Astrocyte of the spinal cord (primary cell): ENCODE measurements at regions not wholly inside any gene's neighbourhood (a gene's known extent, or its start where the extent isn't known, plus 50 kb on each side); places are given as distances from the start of the nearest gene placed in this dataset.

Source experiments
- DNase-seq: peaks from one replicate; pipeline ENCODE4 v3.0.0; 2011; ENCODE audit warnings: low read depth, low spot score
- H3K4me3 ChIP-seq: 2 replicates; pipeline ENCODE4 v1.5.1; 2011; ENCODE audit warnings: low read depth, mild to moderate bottlenecking, low read length, moderate library complexity
- CTCF ChIP-seq: IDR thresholded peaks from 2 replicates; pipeline ENCODE4 v1.5.1; 2012; ENCODE audit warnings: low read depth, mild to moderate bottlenecking, low read length, inconsistent platforms
- in situ Hi-C: cut with HindIII; loops from 2 replicates; pipeline ENCODE4 v1.10.0; 2017; ENCODE audit warnings: low sequenced_read_pairs

DNA sequence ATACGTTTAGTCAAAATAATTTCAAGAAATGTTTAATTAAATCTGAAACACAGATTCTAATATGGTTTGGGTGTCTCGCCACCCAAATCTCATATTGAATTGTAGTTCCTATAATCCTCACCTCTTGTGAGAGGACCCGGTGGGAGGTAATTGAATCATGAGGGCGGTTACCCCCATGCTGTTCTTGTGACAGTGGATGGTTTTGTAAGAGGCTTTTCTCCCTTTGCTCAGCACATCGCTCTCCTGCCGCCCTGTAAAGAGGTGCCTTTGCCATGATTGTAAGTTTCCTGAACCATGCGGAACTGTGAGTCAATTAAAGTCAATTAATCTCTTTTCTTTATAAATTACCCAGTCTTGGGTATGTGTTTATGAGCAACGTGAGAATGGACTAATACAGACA is 1045.1 kb upstream of the POU3F3 start:
- TF ChIP-seq CTCF: no peak
- no peak for DNase-seq
- H3K4me3 ChIP-seq: no peak overlapping the region
- in situ Hi-C loops: no loop called here

- TF ChIP-seq CTCF: no peak
- no peak for DNase-seq
- in situ Hi-C loops: no loop called here
- no peak overlapping the region for H3K4me3 ChIP-seq
Observed at GRCh38 chr2:103809415-103809814, 1044.5 kb upstream of the POU3F3 start.

DNA sequence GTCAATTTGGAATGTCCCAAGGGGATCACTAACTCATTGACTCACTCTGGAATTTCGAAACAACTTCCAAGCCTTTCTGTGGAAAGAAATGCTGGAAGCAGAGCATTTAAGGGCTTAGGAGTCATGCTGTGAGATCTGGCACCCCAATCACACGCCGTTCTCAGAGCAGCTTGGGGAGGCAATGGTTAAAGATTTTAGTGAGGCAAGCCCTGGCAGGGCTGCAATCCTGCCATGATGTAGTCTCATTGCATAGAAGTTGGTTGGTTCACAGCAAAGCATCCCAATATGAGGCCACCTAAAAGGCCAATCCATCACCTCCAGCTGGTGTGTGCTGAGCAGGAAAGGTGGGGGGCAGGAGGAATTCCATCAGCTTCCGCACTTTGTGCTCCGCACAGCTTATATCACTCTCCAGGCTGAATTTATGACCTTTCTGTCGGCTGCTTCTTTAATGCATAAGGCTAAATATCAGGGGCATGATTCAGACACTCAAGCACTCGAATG is 1043.9 kb upstream of the POU3F3 start:
- no peak for DNase-seq
- in situ Hi-C loops: no loop called here
- no peak overlapping the region for H3K4me3 ChIP-seq
- TF ChIP-seq CTCF: no peak

DNA sequence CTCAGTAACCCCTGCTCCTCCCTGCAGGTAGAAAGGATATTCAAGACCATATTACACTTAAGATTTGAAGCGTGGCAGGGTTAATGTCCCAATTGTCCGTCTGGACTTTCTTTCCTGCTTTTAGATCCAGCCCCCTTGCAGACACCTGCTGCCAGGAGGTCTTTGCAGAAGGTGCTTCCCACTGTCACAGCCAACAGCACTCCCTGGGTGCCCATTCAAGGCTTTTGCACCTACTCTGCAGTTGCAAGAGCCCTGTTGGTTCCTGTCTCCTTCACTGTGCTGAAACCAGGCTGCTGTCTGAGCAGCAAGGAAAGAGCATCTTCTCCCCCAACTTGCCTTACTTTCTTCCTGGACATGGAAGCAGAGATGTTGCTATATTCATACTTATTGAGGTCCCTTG is 1043.0 kb upstream of the POU3F3 start:
- H3K4me3 ChIP-seq: no peak overlapping the region
- no peak for TF ChIP-seq CTCF
- no peak for DNase-seq
- in situ Hi-C loops: no loop called here

DNA sequence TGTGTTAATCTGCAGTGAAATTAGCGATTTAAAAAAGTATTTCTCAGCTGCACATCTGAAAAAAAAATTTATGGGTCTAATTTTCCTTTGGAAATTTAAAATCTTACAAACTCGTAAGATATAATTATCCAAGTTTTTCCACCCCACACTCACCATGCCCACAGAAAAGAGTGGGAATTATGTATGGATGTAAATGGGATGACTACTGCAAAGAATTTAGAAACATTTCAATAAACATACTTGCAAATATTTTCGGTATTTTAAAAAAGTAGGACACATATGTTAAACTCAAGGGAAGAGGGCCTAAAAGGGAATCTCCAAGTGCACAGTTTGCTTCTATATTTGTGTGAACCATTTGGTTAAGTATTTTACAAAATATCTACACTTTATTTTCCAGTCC is 1039.9 kb upstream of the POU3F3 start:
- no peak for TF ChIP-seq CTCF
- no peak for DNase-seq
- in situ Hi-C loops: no loop called here
- H3K4me3 ChIP-seq: no peak overlapping the region

DNA sequence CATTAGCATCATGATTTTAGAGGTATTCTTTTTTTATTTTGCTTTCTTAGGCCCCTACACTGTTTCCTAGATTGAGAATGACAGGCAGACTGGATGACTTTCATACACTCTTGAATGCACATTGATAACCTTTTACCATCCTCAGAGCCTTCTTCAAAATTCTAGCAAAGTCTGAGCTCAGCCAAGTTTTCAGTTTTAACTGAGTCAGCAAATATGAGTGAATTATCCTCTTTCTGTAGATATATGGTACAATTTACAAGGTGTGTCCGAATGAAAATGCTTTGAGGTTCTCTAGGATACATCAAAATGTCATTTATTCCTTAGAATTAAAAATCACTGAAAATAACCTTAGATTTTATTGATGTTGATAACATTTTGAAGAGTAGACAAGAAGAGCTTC is 1038.2 kb upstream of the POU3F3 start:
- no peak for TF ChIP-seq CTCF
- no peak for DNase-seq
- no peak overlapping the region for H3K4me3 ChIP-seq
- in situ Hi-C loops: no loop called here

- in situ Hi-C loops: no loop called here
- no peak for DNase-seq
- no peak overlapping the region for H3K4me3 ChIP-seq
- TF ChIP-seq CTCF: no peak
Observed at GRCh38 chr2:103817746-103818145, 1036.2 kb upstream of the POU3F3 start.
